LoVo (cell line): ENCODE measurements at regions not wholly inside any gene's neighbourhood (a gene's known extent, or its start where the extent isn't known, plus 50 kb on each side); places are given as distances from the start of the nearest gene placed in this dataset.
"Not testable (repeated sequence)": the region's sequence is repeated elsewhere in the genome, so short reads cannot be mapped to it uniquely, and the experiment has no call there.

Experiments
- DNase-seq: peaks from one replicate; pipeline ENCODE4 v3.0.0-alpha.2; 2016; ENCODE audit warnings: low spot score

DNA sequence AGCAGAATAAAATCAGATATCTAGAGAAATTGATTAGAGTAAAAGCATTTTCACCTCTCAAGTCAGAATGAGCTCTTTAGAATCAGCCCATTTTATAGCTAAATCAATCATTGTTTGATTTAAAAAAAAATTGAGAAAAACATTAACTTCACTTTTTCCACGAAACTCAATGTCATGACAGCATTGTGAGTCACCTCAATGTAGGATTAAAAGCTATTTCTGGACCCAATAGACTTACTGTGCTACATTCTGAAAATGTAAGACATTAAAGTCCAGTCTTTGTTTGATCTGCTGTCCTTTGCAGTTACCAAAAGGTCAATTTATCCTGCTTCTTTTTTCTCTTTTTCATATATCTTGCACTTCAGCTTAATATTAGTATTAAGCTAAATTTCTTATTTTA is 519.4 kb upstream of the ZNF337 start:
- DNase-seq = no peak

DNA sequence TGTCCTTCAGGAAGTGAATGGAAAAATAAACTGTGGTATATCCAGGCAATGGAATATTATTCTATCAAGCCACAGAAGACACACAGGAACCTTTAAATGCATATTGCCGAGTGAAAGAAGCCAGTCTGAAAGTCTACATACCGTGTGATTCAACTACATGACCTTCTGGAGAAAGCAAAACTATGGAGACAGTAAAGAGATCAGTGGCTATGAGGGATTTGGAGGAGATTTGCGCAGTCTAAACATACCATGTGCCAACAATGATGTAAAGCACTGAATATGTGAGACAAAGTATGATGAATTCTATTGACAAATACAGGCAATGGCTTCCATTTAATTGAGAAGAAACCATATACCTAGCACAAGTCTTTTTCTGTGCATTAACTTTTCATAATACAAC is 518.3 kb upstream of the ZNF337 start:
- no peak for DNase-seq

DNA sequence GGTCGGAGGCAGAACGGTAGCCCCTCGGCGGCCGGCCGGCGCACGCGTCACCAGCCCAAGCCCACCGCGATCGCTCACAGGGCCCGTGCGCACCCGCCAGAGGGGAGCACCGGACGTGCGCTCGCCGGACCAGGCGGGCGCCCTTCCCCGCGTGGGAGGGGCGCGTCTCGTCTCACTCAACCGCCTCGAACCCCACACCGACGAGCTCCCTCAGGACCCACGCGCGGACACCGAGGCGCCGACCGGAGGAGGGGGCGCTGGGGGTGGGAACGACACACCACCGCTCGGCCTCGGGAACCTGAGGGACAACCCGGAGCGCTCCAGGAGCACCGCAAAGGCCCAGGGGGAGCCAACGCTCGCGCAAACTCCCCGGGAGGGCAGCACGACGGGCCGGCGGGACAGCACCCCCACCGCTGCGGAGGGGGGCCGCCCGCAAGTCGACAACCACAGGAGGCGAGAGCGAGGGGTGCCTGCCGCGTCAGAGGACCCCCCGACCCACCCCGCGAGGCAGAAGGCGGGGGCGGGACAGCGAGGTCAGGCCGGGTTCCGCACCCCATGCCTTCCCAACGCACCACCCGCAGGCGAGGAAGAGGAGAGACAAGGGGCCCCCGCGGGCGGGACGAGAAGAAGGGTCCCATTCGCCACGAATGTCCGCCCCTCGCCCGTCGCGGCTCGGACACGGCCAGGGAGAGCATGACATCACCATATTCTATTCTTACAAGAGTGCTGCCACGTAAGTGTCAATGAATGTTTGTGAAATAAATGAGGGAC is 512.7 kb upstream of the ZNF337 start:
- no peak for DNase-seq

DNA sequence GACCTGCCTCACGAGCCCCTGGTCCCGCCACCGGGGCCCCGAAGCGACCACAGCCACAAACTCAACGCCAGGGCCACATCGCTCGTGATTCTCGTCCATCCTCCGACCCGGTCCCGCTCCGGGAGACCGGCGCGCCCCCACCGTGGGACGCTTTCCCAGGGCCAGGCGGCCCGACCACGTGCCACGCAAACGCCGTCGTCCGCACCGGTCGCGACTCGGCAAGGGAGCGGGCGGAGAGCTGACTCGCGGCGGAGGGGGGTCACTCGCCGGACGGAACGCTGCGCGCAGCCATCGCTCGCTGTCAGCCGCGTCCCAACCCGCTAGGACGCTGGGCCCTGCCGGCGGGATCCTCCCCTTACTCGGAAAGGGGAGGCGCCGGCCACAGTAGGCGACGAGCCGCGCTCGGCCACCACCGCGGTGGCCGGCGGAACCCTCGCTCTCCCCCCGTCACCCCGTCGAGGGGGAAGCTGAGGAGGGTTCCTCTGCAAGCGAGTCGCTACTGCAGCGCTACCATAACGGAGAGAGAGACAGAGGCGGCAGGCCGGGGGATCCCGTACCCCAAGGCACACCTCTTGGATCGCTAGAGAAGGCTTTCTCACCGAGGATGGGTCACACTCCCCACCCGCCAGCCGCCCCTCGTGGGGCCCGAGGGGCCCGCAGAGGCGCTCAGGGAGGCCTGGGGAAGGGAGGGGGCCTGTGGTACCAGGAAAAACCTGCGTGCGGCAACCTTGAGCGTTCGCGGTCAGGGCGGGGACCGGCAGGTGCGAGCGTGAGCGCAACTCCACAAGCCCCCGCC is 511.8 kb upstream of the ZNF337 start:
- DNase-seq = no peak

DNA sequence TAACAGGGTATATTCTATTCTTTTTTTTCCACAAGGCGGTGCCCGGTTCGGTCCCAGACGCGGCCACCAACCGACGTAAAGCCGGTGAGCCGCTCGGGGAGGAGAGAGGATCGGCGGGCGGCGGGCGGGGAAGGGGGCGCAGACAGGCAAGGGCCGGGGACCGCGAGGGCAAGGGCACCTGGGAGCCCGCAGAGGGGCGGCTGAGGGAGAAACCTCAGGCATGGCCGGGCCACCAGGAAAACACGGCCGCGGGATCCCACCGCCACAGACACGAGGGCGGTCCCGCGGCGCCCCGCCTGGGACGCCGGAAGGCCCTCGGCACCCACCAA is 511.3 kb upstream of the ZNF337 start:
- DNase-seq = not testable (repeated sequence)

DNA sequence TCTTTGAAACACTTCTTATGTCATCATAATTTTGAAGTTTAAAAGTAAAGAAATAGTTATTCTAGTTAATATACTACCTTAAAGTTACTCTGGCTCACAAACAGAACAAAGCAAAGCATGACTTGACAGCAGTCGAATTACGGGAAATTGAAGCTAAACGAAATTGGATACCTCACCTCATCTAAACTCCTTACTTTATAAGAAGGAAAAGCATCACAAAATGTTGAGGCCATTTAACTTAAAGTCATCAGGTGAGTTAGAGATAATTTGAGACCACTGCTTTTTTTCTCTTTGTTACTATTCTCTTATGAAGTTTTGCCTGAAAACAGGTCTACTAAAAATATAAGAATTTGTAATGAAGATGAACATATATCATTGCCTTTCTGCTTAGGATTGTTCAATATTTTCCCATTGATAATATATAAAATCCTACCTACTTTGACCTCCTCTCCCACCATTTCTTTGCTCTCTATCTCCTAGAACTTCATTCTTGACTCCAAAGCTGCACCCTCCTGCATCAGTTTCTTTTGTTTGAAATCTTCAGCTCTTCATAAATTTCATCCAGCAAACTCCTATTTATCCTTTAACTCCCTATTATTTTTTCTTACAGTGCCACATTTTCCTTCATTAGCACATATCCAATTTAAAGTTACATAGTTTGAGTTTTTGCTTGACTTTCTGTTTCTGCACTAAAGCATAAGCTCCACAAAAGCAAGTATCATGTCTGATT is 510.7 kb upstream of the ZNF337 start:
- DNase-seq = no peak

DNA sequence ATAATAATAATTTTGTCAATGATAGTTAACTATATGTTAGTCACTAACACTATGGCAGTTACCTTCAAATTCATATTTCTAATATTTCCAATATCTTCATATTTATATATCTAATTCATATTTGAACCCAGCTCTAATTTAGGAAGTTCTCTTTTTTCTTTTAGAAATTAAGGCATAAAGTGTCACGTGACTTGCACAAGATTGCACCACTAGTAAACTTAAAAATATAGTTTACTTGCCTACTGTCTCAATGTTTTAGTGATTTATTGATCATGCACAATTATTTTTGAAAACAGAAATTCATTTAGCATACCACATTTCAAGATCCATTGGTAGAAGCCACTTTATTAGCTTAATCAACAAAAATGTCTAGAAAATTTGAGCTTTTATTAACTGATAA is 508.7 kb upstream of the ZNF337 start:
- no peak for DNase-seq

DNA sequence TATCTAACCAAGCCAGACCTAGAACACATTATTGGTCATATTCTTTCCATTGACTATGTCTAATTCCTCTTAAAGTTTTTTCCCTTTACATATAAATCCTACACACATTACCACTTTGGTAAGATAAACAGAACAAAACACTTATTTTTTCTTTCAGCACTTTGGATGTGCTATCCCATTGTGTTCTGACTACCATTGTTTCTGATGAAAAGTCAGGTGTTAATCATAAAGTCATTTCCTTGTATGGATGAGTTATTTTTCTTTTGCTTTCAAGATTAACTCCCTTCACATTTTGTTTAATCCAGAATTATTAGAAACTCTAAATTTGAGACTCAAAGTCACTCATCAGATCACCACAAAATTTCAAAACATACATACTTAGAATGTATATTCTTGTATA is 504.4 kb upstream of the ZNF337 start:
- DNase-seq = not testable (repeated sequence)

DNA sequence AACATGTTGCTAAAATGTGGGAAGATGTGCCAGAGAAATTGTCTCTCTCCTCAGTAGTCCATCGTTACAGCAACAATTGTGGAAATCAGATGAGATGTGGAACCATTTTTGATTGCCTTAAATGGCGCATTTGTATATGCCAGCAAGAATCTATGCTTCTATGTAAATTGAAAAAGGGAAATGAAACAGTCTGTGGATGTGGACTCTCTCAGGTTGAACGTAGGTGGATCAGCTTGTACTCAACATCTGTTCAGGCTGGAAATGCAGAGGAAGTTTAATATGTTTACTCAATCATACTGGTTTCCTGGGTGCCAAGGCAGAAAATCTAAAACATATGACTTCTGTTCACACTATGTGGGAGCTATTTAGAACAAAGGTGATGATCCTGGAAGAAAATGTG is 490.7 kb upstream of the ZNF337 start:
- not testable (repeated sequence) for DNase-seq

DNA sequence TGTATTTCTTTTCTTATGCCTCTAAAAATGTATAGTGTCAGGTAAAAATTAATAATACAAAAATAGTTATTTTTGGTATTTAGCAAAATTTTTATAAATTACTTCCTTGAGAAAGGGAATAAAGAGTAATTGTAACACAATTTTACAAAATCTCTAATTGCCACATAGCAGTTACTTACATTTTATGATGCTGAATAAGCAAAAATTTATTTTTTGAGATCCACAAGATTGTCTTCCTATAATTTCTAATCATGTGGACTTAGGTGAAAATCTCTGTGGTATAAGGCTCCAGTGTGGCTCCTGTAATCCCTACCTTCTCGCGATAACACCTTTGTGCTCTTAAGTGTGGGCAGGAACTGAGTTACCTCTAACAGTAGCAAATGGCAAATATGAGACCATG is 487.1 kb upstream of the ZNF337 start:
- DNase-seq = not testable (repeated sequence)

DNA sequence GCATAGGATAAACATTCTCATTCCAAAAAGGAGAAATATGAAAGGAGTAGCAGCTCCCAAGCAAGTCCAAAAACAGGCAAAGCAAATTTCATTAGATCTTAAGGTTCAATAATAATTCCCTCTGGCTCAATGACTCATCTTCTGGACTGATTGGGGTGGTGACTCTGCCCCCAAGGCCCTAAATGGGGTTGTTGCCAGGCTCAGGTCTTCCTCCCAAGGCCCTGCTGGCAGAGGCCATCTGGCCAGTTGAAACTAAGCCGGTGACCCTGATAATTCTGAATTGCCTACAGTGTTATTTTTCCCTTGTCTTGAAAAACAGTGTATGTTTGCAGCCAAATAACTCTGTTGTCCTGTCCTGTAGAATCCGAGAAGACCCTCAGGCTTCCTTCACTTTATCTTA is 484.7 kb upstream of the ZNF337 start:
- DNase-seq = not testable (repeated sequence)

DNA sequence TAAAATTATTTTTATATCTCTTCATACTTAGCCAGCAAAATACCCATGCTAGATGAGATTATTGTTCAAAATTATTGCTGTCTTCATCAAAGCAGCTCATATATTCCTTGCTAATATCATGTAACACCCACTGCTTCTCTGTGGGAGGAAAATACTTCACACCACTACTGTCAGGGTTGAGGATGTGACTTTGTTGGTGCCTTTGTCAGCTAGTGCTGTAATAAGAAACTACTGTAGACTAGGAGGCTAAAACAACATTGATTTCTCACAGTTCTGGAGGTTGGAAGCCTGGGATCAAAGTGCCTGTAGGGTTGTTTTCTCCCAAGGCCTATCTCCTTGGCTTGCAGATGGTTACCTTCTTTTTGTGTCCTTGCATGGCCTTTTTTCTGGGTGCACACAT is 475.2 kb upstream of the ZNF337 start:
- DNase-seq = not testable (repeated sequence)

DNA sequence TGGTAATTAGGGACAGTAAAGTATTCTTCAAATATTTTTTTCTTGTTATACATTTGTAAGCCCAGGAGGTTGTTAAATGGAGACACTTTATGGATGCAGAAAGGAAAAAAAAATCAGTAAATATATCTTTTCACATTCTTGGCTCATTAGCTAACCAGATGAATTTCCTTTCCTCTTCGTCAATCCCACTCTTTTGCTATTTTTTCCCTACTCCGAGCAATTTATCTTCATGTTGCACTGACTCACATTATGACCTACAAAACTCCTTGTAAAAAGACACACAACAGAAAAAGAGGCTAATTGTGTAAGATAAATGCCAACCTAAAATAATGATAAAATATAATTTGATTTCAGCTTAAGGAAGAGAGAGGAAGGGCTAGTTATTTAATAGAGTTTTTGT is 472.9 kb upstream of the ZNF337 start:
- DNase-seq = no peak

DNA sequence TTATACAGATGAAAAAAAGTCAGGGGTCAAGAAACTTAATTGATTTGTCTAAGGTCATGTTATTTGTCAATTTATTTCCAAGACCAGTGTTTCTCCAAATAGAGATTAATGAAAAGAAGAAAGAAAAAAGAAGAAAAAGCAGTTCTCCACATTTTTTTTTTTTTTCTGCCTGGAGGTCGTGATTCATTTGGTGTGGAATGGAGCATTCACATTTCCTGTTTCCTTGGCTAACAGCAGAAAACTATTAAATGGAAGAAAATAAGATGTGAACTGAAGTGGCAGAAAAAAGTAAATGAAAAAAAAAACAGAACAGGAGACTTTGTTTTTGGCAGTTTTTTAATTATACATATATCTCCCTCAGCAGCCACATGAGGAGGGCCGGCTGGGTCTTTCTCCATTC is 470.8 kb upstream of the ZNF337 start:
- no peak for DNase-seq

DNA sequence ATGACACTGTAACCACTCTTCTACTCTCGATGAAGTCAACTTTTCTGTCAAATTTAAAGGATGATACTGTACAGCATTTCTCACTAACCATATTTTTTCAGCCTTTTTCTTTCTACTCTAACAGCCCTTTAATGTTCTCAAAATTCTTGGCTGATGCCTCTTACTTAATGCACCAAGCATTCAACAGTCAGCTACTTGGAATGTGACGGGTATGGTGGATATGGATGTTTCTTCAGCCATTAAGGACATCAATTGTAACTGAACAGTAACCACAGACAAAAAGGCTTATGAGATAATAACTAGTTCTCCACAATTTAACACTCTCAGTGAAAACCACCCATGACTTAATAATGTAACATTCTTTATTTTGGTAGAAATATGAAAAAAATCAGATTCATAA is 467.2 kb upstream of the ZNF337 start:
- DNase-seq = no peak

DNA sequence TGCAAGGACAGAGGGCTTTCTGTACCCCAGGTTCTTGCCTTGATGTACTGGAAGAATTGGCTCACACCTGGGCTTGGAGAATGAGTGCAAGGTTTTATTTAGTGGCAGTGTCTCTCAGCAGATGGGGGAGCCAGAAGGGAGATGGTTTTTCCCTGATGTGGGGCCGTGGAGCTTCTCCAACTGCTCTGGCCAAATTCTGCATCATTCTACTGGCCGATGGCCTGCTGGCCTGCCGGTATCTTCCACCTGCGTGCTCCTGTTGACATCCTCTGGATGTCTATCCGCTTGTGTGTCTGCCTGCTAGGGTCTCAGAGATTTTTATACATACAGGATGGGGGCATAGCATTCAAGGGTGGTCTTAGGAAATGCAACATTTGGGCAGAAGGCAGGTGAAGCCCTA is 466.5 kb upstream of the ZNF337 start:
- DNase-seq = not testable (repeated sequence)

DNA sequence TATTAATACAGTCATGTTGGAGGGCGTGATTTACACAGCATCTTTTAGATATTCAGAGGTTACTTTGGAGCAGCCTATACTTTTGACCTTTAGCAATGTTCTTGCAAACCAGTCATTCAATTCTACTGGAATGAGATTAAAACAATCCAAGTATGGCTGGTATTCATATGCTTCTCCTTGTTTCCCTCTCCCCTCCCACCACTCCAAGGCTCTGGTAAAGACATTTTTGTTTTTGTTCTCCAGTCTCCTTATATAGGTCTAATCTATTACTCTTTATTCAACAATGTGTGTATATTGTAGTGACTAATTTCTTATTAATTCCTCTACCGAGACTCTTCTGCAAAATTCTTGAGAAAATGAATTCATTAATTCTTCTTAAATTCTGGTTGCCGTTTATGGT is 465.1 kb upstream of the ZNF337 start:
- DNase-seq = not testable (repeated sequence)

DNA sequence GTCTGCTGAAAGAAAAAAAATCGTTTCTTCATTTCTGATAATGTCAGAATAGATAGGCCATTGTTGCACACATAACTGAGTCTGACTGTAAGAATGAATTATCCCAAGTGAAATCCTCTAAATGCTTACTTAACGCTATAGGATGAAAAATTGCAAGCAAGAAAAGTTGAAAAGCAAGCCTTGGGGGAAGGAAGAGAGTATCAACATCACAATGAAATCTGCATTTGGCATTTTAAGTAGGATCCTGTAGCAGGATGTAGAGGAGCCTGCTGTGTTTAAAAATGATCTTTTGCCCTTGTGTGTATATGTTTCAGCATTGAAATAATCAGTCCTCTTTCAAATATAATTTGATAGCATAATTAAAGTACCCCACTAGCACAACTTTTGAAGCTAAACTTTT is 464.3 kb upstream of the ZNF337 start:
- not testable (repeated sequence) for DNase-seq

DNA sequence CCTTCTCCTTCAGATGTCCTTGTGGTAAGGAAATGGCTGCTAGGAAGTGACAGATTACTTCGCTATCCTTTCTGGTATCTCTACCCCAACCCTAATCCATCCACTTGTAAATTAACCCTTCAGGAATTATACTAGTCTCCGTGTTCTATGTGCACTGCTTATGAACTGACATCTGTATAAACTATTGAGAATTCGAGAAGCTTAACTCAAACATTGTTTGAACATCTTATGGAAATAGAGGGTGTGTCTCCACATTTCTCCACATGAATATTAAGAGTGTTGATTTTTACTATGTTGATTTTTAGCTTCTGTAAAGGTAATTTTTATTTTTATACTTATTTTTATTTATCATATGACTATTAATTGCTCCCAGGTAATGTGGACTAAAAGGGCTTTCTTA is 457.6 kb upstream of the ZNF337 start:
- no peak for DNase-seq

DNA sequence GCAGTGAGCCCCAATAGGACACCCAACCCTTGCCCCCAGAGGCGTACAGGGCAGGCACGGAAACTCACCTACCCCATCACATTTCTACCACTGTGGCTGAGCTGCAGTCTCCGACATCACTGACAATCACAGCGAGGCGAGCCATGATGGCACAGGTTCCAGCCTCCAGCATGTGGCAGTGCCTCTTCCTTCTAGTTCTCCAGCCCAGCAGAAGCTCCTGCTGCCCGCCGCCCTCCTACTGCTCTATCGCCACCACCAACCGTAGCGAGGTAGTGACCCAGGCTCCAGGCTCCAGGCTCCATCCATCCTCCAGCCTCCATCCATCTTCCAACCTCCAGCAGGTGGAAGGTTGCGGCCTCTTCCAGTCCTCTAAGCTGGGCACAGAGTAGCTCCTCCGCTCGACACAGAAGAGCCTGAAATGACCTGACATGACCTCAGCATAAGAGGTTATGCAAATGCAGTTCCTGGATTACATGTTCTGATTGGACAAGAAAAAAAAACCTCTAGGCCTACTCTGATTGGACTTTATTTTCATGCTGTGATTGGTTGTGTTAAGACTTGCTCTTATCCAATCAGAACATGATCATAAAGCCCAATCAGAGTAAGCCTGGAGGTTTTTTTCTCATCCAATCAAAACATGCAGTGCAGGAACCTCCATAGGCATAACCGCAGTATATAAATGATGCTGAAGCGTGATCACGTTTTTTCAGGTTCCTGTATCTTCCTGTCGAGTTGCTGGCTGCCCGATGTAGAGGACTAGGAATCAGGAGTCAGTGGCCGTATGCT is 438.9 kb upstream of the ZNF337 start:
- DNase-seq = no peak

DNA sequence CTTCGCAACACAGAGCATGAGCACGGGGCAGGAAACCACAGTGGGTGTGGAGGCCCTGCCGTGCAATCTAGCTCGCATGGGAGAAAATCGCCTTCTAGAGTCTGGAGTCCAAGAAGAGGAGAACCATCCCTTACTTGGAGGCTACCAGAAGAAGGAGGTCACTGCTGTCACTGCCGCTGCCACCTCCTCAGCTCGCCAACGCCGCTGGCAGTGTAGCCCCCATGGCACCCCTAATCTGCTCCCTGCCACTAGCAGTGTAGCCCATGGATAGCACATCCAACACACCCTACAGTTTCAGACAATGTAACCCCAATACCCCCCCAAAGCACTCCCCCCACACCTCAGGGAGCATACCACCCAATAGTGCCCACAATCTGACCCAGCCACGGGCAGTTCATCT is 438.0 kb upstream of the ZNF337 start:
- no peak for DNase-seq

DNA sequence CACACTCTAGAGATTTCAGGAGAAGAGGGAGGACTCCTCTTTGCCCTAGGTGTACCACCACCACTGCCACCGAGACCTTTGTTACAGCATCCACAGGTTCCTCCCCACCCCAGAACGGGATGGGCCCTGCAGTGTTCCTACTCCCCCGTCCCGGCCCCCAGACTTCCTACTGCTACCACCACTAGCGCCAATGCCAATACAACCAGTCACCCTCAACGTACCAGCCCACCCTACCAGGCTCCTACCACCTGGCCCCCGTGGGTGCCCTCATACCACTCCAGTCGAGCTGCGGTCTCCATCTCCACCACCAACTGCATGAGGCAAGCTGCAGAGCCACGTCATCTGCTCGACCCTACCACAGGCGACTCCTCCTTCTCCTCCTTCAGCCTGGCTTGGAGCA is 437.1 kb upstream of the ZNF337 start:
- not testable (repeated sequence) for DNase-seq
